GM12891 (cell line): ENCODE measurements at regions not wholly inside any gene's neighbourhood (a gene's known extent, or its start where the extent isn't known, plus 50 kb on each side); places are given as distances from the start of the nearest gene placed in this dataset.
"Not testable (repeated sequence)": the region's sequence is repeated elsewhere in the genome, so short reads cannot be mapped to it uniquely, and the experiment has no call there.

ENCODE experiments used
- DNase-seq: peaks from one replicate; pipeline ENCODE4 v3.0.0; 2011; ENCODE audit warnings: low spot score; ENCODE audit not compliant: insufficient read length
- FAIRE-seq: peaks from 2 replicates; lab custom pipeline; 2011; peaks lifted over from hg19 to GRCh38; lab: Jason Lieb, UNC
- PAX5 ChIP-seq: IDR thresholded peaks from 2 replicates; pipeline ENCODE4 v1.6.1; 2011; ENCODE audit warnings: low read length, moderate library complexity, mild to moderate bottlenecking; ENCODE audit not compliant: insufficient read depth, severe bottlenecking
- POLR2A ChIP-seq: IDR thresholded peaks from 2 replicates; pipeline ENCODE4 v1.6.1; 2011; ENCODE audit warnings: low read depth, low read length, control low read depth
- POLR2AphosphoS5 ChIP-seq: IDR thresholded peaks from 2 replicates; pipeline ENCODE4 v1.6.1; 2011; ENCODE audit warnings: low read depth, low read length, control low read depth
- POU2F2 ChIP-seq: IDR thresholded peaks from 2 replicates; pipeline ENCODE4 v1.6.1; 2011; ENCODE audit warnings: low read depth, mild to moderate bottlenecking, control low read depth, low read length, moderate library complexity
- SPI1 ChIP-seq: IDR thresholded peaks from 2 replicates; pipeline ENCODE4 v1.6.1; 2011; ENCODE audit warnings: low read depth, low read length, control low read depth
- TAF1 ChIP-seq: IDR thresholded peaks from 2 replicates; pipeline ENCODE4 v1.6.1; 2011; ENCODE audit warnings: low read depth, low read length, control low read depth

DNA sequence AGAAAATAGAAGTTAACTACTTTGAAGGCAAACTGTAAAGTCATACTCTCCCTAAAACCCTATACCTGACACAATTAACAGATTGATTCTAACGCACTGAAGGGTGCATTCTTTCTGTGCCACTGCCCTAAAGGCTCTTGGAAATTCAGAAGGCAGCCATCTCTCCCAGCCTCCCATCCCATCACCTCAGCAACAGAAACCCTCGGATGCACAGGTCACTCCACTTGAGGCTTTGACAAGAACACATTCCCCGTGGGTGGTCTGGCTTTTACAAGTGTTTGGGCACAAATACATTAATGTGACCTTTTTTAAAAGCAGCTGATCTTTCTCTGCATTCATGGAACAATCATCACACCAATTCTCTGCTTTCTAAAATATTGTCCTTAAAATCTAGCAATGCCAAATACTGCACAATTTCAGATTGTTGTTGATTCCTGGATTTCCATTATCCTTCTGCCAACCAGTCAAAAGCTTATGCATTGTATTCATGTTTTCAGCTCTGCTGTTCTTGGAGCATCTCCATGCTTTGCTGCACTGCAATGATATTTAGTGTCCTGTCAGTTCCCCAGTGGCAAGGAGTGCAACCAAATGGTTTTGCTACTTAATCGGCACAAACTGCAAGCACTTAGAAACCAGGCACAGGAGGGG lies 175.6 kb downstream of the TMEM161B start:
- FAIRE-seq (no peak), DNase-seq (no peak)
- TF ChIP-seq POU2F2 = no peak
- no peak for TF ChIP-seq SPI1
- no peak for TF ChIP-seq PAX5
- no peak for TF ChIP-seq TAF1
- TF ChIP-seq POLR2AphosphoS5 = no peak
- TF ChIP-seq POLR2A = no peak

DNA sequence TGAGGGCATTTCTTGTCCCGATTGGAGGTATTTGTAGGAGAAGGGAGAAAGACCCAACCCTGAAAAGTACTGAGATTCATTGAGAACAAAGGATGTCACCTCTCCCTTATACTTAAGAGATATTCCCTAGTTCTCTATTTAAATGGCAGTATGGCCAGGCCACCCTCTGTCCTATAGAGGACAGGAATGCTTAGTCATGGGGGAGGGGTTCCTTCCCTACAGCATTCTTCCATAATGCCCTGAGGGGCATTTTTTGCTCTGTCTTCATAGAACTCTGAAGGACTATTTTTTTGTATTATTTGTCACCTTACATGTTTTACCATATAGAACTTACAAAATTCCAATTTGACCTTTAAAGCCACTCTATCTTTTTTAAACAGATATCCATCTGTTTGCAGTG lies 176.3 kb downstream of the TMEM161B start:
- no peak for FAIRE-seq
- TF ChIP-seq SPI1 (no peak), PAX5 (no peak), POU2F2 (no peak), POLR2AphosphoS5 (no peak), TAF1 (no peak), POLR2A (no peak)
- no peak for DNase-seq

DNA sequence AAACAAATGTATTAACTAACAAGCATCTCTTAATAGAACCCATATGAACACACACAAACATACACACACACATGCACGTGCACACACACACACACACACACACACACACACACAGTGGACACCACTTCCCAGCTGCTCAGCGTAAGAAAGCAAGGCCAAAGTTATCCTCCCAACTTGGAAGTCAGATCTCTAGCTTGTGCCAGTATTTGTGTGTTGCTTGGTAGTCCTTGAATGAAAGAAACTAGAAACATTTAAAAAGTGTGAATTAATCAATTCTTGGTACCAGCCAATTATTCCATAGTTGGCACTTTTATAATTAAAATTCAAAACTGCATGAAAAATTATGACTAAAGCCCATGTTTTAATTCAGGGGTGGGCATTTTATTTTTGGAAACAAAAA lies 178.1 kb downstream of the TMEM161B start:
- TF ChIP-seq POU2F2 = no peak
- TF ChIP-seq PAX5 = no peak
- TF ChIP-seq TAF1 = no peak
- no peak for TF ChIP-seq POLR2A
- TF ChIP-seq SPI1 = no peak
- TF ChIP-seq POLR2AphosphoS5 = no peak
- DNase-seq (no peak), FAIRE-seq (no peak)

DNA sequence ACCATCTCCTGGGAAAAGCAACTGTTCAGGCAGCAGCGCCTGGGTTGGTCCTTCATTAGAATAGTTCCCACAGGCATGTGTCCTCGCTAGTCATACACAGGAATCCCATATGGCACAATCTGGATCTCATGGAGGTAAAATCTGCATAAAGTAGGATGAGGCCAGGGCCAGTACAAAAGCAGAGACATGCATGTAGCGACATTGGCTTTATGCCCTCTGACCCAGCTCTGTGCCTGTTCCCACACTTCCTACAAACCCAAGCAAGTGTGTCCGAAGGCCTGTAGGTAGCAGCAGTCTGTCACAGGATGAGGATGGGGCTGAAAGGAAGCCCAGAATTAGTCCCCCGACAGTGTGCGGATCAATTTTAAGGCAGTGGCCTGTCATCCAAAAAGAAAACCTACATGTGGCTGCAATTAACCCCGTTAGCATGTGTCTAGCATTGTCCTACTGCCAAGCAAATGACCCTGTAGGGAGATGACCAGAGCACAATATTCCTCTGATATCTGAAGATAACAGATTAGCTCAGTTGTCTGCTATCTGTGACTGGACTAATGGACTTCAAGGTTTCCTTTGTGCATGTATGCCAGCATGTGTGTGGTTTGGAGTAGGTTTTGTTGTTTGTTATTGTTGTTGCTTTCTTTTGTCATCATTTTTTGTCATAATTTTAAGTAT lies 178.8 kb downstream of the TMEM161B start:
- DNase-seq = no peak
- TF ChIP-seq POLR2AphosphoS5 = no peak
- TF ChIP-seq TAF1 = no peak
- TF ChIP-seq SPI1 = no peak
- no peak for TF ChIP-seq POU2F2
- TF ChIP-seq PAX5 = no peak
- TF ChIP-seq POLR2A = no peak
- FAIRE-seq = no peak

DNA sequence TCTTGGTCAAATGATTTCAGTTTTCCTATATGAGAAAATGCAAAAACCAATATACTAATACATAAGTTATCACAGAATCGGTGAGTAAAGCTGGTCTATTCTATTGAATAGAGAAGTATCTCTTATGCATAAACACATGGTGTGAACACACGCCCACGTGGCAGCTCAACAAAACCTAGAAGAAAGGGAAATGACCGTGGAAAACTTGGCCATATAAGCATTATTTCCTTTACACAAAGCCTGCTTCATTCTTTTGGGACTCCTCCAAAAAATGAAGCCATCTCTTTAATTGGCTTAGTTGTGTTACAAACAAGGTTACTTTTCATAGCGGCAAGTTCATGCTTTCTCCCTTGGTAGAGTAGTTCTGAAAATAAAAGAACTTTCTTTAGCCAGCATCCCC lies 183.2 kb downstream of the TMEM161B start:
- TF ChIP-seq POU2F2 (no peak), PAX5 (no peak), POLR2AphosphoS5 (no peak)
- FAIRE-seq = no peak
- no peak for DNase-seq

DNA sequence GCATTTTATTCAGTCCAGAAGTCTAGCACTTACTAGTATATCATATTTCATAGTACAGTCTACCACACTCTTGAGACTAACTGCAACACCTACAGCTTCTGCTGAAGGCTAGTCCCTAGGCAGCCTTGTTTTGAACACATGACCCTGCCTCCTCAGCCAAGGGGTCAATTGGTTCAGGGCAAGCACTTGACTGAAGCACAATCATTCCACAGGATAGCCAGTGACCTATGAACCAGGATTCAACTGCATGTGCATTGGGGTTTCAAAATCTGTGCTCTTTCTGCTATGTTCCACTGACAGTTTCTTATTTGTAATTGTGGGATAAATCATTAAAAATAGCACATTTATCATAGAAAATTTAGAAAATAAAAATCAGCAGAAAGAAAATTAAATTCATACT lies 186.8 kb downstream of the TMEM161B start:
- FAIRE-seq (no peak), DNase-seq (no peak)
- TF ChIP-seq POLR2AphosphoS5 (no peak), POLR2A (no peak), SPI1 (no peak), POU2F2 (no peak), TAF1 (no peak), PAX5 (no peak)

DNA sequence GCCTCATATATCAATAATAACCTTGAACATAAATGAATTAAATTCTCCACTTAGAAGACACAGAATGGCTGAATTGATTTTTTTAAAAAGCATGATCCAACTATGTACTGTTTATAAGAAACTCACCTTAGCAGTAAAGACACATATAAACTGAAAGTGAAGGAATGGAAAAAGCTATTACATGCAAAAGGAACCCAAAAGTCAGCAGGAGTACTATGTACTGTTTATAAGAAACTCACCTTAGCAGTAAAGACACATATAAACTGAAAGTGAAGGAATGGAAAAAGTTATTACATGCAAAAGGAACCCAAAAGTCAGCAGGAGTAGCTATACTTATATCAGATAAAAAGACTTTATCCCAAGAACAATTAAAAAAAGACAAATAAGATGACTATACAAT lies 204.8 kb downstream of the TMEM161B start:
- TF ChIP-seq PAX5 (no peak), POLR2AphosphoS5 (no peak)
- FAIRE-seq = no peak
- DNase-seq = no peak

DNA sequence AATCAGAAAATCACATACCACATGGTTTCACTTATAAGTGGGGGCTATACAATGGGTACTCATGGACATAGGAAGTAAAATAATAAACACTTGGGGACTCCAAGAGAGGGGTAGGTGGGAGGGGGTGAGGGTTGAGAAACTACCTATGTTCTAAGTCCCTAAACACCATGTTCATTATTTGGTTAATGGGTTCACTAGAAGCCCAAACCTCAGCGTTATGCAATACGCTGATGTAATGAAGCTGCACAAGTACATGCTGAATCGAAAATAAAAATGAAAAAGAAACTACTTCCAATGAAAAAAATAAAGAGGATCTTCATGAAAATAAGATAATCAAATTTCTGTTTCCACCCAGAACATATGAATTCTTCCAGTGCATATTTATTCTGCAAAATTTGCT lies 208.5 kb downstream of the TMEM161B start:
- TF ChIP-seq TAF1 (no peak), POLR2A (no peak), SPI1 (no peak), POLR2AphosphoS5 (no peak), POU2F2 (no peak), PAX5 (no peak)
- FAIRE-seq (no peak), DNase-seq (no peak)

DNA sequence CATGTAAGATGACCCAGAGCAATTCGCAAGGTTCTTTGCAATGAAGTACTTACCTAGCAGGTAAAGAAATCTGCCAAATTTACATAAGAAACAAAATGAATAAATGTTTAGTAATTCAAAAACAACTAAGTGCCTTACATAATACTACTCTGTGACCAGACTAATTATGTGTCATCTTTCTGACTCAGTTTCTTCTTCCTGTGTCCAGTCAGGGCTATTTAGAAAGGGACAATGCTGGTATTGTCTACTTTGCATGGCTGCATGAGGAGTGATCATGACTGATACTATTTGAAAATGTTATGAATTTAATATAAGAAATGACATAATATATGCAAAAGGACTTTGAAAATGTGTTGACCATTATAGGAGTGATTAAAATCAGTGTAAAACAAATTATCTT lies 210.0 kb downstream of the TMEM161B start:
- DNase-seq (no peak), FAIRE-seq (no peak)
- TF ChIP-seq PAX5 (no peak), TAF1 (no peak), SPI1 (no peak), POU2F2 (no peak), POLR2A (no peak), POLR2AphosphoS5 (no peak)

DNA sequence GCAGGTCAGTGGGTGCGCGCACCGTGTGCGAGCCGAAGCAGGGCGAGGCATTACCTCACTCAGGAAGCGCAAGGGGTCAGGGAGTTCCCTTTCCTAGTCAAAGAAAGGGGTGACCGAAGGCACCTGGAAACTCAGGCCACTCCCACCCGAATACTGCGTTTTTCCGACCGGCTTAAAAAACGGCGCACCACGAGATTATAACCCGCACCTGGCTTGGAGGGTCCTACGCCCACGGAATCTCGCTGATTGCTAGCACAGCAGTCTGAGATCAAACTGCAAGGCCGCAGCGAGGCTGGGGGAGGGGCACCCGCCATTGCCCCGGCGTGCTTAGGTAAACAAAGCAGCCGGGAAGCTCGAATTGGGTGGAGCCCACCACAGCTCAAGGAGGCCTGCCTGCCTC lies 216.2 kb downstream of the TMEM161B start:
- FAIRE-seq, DNase-seq: not testable (repeated sequence)

DNA sequence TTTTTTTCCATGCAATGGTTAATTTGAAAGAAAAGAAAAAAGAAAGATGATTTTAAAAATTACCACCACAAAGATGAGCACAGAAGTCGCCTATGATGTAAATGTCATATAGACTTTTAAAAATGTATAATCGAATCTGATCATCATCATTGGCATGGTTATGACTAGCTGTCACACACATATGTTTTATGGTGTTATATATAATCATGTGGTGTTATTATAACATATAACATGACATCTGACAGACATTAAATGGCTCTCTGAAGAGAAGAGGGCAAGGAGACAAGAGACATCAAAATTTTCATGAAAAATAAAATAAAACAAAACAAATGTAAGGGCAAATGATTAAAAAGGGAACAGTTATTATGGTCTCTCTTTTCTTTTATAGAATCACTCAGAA lies 217.5 kb downstream of the TMEM161B start:
- TF ChIP-seq POLR2A = no peak
- no peak for TF ChIP-seq TAF1
- no peak for TF ChIP-seq SPI1
- TF ChIP-seq POLR2AphosphoS5 = no peak
- TF ChIP-seq POU2F2 = no peak
- TF ChIP-seq PAX5 = no peak
- DNase-seq (no peak), FAIRE-seq (no peak)
